ENCODE measurements at regions not wholly inside any gene's neighbourhood (a gene's known extent, or its start where the extent isn't known, plus 50 kb on each side); places are given as distances from the start of the nearest gene placed in this dataset.

DNA sequence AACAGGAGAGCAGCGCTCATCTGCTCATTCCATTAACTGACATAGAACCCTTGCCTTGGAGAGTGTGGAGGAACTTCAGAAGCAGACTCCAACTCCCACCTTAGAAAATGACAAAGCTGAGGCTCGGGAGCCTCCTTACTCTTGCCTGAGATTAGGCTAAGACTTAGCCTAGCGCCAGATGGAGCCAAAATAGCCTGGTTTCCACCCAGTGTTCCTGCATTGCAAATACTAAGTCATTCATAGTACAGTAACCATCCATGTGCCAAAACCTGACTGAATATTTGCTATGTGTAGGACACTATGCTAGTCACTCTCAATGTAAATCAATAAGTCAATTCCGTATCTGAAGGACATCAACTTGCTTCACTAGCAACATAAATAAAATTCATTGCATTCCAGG is 387.4 kb upstream of the CPEB2 start:
- H3K27ac Mint-ChIP-seq (ENCODE audit: unreplicated experiment), result no peak overlapping the region

DNA sequence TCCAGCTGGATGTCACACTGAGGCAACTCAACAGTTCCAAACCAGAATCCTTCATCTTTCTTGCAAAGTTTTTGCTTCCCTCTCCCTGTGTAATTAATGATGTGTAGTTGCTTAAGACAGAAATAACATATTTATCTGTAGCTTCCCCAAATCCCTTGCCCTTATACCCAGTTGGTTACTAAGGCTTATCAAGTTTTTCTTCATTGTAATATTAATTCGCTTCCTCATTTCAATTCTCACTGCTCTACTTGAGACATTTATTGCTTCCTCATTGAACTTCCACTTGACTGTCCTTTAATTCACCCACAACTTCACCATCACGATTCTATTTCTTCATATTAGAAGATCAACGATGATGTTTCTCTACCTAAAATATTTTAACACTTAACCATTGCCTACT is 386.6 kb upstream of the CPEB2 start:
- TF ChIP-seq, protein P1, sequence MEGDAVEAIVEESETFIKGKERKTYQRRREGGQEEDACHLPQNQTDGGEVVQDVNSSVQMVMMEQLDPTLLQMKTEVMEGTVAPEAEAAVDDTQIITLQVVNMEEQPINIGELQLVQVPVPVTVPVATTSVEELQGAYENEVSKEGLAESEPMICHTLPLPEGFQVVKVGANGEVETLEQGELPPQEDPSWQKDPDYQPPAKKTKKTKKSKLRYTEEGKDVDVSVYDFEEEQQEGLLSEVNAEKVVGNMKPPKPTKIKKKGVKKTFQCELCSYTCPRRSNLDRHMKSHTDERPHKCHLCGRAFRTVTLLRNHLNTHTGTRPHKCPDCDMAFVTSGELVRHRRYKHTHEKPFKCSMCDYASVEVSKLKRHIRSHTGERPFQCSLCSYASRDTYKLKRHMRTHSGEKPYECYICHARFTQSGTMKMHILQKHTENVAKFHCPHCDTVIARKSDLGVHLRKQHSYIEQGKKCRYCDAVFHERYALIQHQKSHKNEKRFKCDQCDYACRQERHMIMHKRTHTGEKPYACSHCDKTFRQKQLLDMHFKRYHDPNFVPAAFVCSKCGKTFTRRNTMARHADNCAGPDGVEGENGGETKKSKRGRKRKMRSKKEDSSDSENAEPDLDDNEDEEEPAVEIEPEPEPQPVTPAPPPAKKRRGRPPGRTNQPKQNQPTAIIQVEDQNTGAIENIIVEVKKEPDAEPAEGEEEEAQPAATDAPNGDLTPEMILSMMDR (IDR thresholded peaks at IDR 0.05; ENCODE audit: unreplicated experiment), result no peak
- Mint-ChIP-seq H3K27me3 (ENCODE audit: unreplicated experiment) (no peaks in the 10 kb centered on the region), H3K4me1 (ENCODE audit: unreplicated experiment) (no peaks in the 10 kb centered on the region), H3K27ac (ENCODE audit: unreplicated experiment) (no peak overlapping the region), H3K36me3 (ENCODE audit: low read depth, unreplicated experiment) (no peaks in the 10 kb centered on the region), H3K4me3 (ENCODE audit: unreplicated experiment) (no peak overlapping the region), H3K9me3 (ENCODE audit: unreplicated experiment) (no peaks in the 10 kb centered on the region)
- no peak for DNase-seq (ENCODE audit: low spot score)

More for the DNA sequence above, 387.4 kb upstream of the CPEB2 start:
- H3K9me3 Mint-ChIP-seq (ENCODE audit: unreplicated experiment), result no peaks in the 10 kb centered on the region
- H3K27me3 Mint-ChIP-seq (ENCODE audit: unreplicated experiment), result no peaks in the 10 kb centered on the region
- H3K36me3 Mint-ChIP-seq (ENCODE audit: low read depth, unreplicated experiment), result no peaks in the 10 kb centered on the region
- DNase-seq (ENCODE audit: low spot score), result no peak
- no peak overlapping the region for H3K4me3 Mint-ChIP-seq (ENCODE audit: unreplicated experiment)
- TF ChIP-seq, protein P1 (IDR thresholded peaks at IDR 0.05; ENCODE audit: unreplicated experiment), result no peak
- no peaks in the 10 kb centered on the region for H3K4me1 Mint-ChIP-seq (ENCODE audit: unreplicated experiment)

DNA sequence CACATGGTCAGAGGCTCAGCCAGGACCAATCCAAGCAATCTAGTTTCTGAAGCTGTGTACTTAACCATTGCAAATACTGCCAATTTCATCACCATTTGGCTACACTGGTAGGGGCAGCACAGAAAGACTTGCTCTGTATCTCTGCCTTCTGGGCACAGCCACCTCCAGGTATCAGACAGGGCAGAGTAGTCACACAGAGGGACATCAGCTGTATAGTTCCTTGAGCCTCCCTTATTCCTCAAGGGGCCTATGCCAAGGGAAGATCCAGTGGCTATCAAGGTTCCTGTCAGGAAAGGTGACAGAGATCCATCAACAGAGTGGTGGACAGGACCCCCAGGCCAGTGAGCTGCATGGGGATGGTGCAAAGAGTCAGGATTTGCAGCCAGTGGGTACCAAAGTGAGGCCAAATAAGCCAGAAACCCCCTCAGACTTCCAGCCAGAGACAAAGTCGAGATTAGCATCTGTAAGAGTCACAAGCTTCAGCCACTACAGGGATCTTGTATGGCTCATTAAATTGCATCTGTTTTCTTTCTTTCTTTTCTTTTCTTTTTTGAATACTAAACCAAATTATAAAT is 381.6 kb upstream of the CPEB2 start:
- DNase-seq (ENCODE audit: low spot score), result no peak
- Mint-ChIP-seq H3K27me3 (ENCODE audit: unreplicated experiment) (no peaks in the 10 kb centered on the region), H3K27ac (ENCODE audit: unreplicated experiment) (no peak overlapping the region), H3K4me1 (ENCODE audit: unreplicated experiment) (no peaks in the 10 kb centered on the region), H3K36me3 (ENCODE audit: low read depth, unreplicated experiment) (no peaks in the 10 kb centered on the region), H3K9me3 (ENCODE audit: unreplicated experiment) (no peaks in the 10 kb centered on the region), H3K4me3 (ENCODE audit: unreplicated experiment) (no peak overlapping the region)
- TF ChIP-seq, protein P1 (IDR thresholded peaks at IDR 0.05; ENCODE audit: unreplicated experiment), result no peak

DNA sequence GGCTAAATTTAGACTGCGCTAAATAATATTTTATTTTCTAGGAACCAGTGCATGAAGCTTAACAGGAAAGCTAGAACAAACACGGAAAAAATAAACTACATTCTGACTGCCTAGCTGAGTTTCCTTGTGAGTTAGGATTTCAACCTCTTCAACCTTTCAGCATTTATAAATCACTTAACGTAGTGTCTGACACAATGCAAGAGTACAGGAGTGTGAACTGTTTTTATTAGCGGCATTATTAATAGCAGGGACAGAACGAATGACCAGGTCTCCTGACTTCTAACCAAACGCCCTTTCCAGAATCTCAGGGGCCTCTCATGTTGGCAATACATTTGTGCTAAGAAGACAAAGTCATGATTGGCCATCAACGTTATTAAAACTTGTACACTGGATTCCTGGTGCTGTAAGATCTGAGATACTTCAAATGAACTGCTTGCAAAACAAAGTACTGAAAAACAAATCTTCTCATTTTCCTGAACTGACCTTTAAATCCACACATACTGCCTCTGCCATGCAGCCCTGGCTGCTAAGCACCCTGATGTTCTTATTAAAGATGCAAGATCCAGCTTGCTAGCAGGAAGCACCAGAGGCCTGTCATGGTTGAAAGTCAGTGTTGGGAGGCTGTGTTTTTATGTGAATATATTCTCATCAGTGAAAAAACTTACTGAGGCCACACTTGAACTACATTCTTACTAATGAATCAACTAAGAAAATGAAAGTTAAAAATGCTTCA is 380.4 kb upstream of the CPEB2 start:
- Mint-ChIP-seq H3K4me1 (ENCODE audit: unreplicated experiment) (no peaks in the 10 kb centered on the region), H3K36me3 (ENCODE audit: low read depth, unreplicated experiment) (no peaks in the 10 kb centered on the region), H3K9me3 (ENCODE audit: unreplicated experiment) (no peaks in the 10 kb centered on the region), H3K4me3 (ENCODE audit: unreplicated experiment) (no peak overlapping the region), H3K27ac (ENCODE audit: unreplicated experiment) (no peak overlapping the region), H3K27me3 (ENCODE audit: unreplicated experiment) (no peaks in the 10 kb centered on the region)
- TF ChIP-seq, protein P1 (IDR thresholded peaks at IDR 0.05; ENCODE audit: unreplicated experiment), result no peak
- no peak for DNase-seq (ENCODE audit: low spot score)

DNA sequence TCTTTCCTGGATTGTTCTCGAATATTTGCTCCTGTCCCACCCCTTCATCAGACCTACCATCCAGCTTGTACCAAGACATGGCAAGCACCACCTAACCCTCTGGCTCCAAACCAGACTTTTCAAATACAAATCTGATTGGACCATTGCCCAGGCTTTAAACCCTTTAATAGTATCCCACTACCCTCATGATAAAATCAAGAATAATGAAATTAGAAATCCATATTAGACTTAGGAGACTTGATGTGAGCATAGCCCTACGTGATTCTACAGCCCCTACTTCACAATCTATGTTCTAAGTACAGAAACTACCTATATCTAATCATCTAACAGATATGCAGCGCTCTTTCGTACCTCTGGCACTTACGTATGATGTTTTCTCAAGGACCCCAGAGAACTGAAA is 375.2 kb upstream of the CPEB2 start:
- H3K27ac Mint-ChIP-seq (ENCODE audit: unreplicated experiment), result no peak overlapping the region
- TF ChIP-seq, protein P1 (IDR thresholded peaks at IDR 0.05; ENCODE audit: unreplicated experiment), result no peak
- no peaks in the 10 kb centered on the region for H3K27me3 Mint-ChIP-seq (ENCODE audit: unreplicated experiment)
- H3K4me3 Mint-ChIP-seq (ENCODE audit: unreplicated experiment), result no peak overlapping the region
- H3K4me1 Mint-ChIP-seq (ENCODE audit: unreplicated experiment), result no peaks in the 10 kb centered on the region
- no peaks in the 10 kb centered on the region for H3K9me3 Mint-ChIP-seq (ENCODE audit: unreplicated experiment)
- H3K36me3 Mint-ChIP-seq (ENCODE audit: low read depth, unreplicated experiment), result no peaks in the 10 kb centered on the region
- DNase-seq (ENCODE audit: low spot score), result no peak
